ENCODE measurements at regions not wholly inside any gene's neighbourhood (a gene's known extent, or its start where the extent isn't known, plus 50 kb on each side); places are given as distances from the start of the nearest gene placed in this dataset.

DNA sequence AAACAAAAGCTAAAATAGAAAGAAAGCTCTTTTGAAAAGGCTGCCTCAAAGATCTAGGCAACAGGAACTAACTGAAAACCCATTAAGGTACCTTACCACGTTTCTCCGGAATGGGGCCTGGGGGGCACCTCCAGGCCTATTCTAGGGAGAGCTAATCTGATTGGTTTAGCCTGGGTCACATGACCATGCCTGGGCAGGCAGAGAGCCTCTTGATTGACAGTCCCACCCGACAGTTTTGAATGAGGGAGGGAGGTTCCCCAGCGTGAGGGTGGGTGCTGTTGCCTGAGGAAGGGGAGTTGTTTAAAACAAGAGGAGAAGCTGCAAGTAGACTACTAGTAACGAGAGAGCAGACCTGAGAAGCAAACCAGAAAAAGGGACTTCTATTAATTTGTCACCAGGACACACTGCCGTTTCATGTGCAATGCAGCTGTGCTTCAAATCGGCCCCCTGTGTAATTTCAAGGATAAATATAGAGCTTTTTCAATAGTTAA is 143.4 kb upstream of the HS3ST2 start:
- Histone ChIP-seq H3K4me1 (ENCODE audit: low read depth, poor library complexity, severe bottlenecking) (no peaks in the 10 kb centered on the region), H3K4me2 (no peak overlapping the region), H3K27ac (no peak overlapping the region), H4K20me1 (ENCODE audit: insufficient read depth) (no peaks in the 10 kb centered on the region), H3K4me3 (IDR thresholded peaks at IDR 0.05; ENCODE audit: insufficient read depth, low read depth, low read length) (no peak overlapping the region), H3K79me2 (ENCODE audit: insufficient read depth, low read depth) (no peaks in the 10 kb centered on the region), H3K27me3 (ENCODE audit: insufficient read depth, low read depth) (no peaks in the 10 kb centered on the region), H3K9ac (no peak overlapping the region), H3K36me3 (ENCODE audit: insufficient read depth) (no peaks in the 10 kb centered on the region), H2AFZ (ENCODE audit: low read depth) (no peak overlapping the region)
- TF ChIP-seq, protein P1, sequence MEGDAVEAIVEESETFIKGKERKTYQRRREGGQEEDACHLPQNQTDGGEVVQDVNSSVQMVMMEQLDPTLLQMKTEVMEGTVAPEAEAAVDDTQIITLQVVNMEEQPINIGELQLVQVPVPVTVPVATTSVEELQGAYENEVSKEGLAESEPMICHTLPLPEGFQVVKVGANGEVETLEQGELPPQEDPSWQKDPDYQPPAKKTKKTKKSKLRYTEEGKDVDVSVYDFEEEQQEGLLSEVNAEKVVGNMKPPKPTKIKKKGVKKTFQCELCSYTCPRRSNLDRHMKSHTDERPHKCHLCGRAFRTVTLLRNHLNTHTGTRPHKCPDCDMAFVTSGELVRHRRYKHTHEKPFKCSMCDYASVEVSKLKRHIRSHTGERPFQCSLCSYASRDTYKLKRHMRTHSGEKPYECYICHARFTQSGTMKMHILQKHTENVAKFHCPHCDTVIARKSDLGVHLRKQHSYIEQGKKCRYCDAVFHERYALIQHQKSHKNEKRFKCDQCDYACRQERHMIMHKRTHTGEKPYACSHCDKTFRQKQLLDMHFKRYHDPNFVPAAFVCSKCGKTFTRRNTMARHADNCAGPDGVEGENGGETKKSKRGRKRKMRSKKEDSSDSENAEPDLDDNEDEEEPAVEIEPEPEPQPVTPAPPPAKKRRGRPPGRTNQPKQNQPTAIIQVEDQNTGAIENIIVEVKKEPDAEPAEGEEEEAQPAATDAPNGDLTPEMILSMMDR (conservative IDR thresholded peaks at IDR 0.05; ENCODE audit: low read depth, low read length): no peak

DNA sequence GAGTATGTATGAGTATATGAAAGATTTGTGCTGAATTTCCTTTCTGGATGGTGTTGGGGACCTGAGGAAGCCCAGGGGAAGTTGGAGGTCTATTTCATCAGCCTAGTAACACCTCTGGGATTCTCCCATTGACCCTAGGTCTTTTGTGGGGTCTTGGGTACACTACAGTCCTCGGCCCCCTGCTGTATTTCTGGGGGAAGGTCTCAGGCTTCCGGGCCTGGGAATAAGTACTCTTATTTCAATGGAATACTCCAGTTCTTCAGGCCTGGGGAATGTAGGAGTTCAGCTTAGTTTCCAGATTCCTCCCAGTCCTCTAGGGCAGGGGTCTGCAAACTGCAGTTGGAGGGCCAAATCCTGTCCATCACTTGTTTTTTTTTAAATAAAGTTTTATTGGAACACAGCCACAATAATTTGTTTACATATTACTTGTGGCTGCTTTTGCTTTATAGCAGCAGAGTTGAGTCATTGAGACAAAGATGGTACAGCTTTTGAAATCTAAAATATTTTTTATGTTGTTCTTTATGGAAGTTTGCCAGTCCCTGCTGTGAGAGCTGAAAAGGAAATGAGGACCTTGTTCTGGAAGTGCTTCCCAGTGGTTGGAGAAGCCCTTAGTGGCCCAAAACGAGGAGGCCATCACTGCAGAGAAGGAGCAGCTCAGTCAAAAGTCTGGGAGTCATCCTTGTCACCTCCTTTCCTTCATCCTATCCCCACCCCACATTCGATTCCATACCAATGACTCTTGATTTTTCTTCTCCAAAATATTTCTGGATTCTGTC is 142.5 kb upstream of the HS3ST2 start:
- TF ChIP-seq, protein P1 (conservative IDR thresholded peaks at IDR 0.05; ENCODE audit: low read depth, low read length): no peak
- no peak overlapping the region for H3K4me2 ChIP-seq
- no peaks in the 10 kb centered on the region for H3K79me2 ChIP-seq (ENCODE audit: insufficient read depth, low read depth)
- H4K20me1 ChIP-seq (ENCODE audit: insufficient read depth): no peaks in the 10 kb centered on the region
- H2AFZ ChIP-seq (ENCODE audit: low read depth): no peak overlapping the region
- H3K27me3 ChIP-seq (ENCODE audit: insufficient read depth, low read depth): no peaks in the 10 kb centered on the region
- no peak overlapping the region for H3K4me3 ChIP-seq (IDR thresholded peaks at IDR 0.05; ENCODE audit: insufficient read depth, low read depth, low read length)
- H3K27ac ChIP-seq: no peak overlapping the region
- no peak overlapping the region for H3K9ac ChIP-seq
- H3K4me1 ChIP-seq (ENCODE audit: low read depth, poor library complexity, severe bottlenecking): no peaks in the 10 kb centered on the region
- H3K36me3 ChIP-seq (ENCODE audit: insufficient read depth): no peaks in the 10 kb centered on the region

DNA sequence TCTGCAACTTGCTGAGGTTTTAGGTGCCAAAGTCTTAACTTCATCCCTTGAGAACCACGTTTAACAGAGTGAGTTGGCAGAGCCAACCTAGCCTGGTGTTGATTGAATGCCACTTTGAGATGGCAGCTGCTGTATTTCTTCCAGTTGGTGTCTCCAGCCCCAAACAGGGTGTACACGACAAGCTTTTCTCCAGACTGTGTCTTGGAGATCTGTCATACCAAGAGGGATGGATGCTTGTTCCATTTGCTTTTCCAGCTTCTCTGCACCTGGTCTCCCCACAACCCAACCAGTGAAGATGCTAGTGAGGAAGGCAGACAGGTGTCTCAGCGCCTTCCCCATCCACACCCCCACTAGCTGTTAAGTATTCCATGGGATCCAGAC is 141.1 kb upstream of the HS3ST2 start:
- Histone ChIP-seq H3K4me2 (no peak overlapping the region), H3K4me1 (ENCODE audit: low read depth, poor library complexity, severe bottlenecking) (no peaks in the 10 kb centered on the region), H3K9ac (no peak overlapping the region), H3K79me2 (ENCODE audit: insufficient read depth, low read depth) (no peaks in the 10 kb centered on the region), H3K4me3 (IDR thresholded peaks at IDR 0.05; ENCODE audit: insufficient read depth, low read depth, low read length) (no peak overlapping the region), H3K36me3 (ENCODE audit: insufficient read depth) (no peaks in the 10 kb centered on the region), H2AFZ (ENCODE audit: low read depth) (no peak overlapping the region), H3K27ac (no peak overlapping the region), H4K20me1 (ENCODE audit: insufficient read depth) (no peaks in the 10 kb centered on the region), H3K27me3 (ENCODE audit: insufficient read depth, low read depth) (no peaks in the 10 kb centered on the region)
- TF ChIP-seq, protein P1 (conservative IDR thresholded peaks at IDR 0.05; ENCODE audit: low read depth, low read length): no peak

DNA sequence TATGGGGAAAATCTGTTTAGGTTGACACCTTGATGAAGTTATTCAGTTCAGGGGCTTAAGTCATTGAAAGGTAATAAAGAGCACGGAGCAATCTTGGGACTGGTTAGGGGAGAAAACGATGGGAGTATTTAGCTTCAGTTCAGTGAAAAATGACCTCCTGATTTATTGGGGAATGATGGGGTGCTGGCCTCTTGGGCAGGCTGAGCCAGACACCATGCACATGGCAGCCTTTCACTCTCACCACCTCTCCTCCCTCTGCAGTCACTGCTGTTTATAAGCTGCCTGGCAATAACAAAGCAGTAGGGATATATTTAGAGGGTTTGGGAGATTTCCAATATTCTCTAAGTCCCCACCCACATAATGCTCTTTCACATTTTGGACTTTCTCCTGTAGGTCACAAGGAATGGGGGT is 140.5 kb upstream of the HS3ST2 start:
- H3K27me3 ChIP-seq (ENCODE audit: insufficient read depth, low read depth): no peaks in the 10 kb centered on the region

More for the DNA sequence above, 140.5 kb upstream of the HS3ST2 start:
- no peak overlapping the region for H3K4me3 ChIP-seq (IDR thresholded peaks at IDR 0.05; ENCODE audit: insufficient read depth, low read depth, low read length)
- no peak overlapping the region for H2AFZ ChIP-seq (ENCODE audit: low read depth)
- H4K20me1 ChIP-seq (ENCODE audit: insufficient read depth): no peaks in the 10 kb centered on the region
- no peak overlapping the region for H3K4me2 ChIP-seq
- TF ChIP-seq, protein P1 (conservative IDR thresholded peaks at IDR 0.05; ENCODE audit: low read depth, low read length): no peak
- no peak overlapping the region for H3K27ac ChIP-seq
- no peak overlapping the region for H3K9ac ChIP-seq
- H3K36me3 ChIP-seq (ENCODE audit: insufficient read depth): no peaks in the 10 kb centered on the region
- no peaks in the 10 kb centered on the region for H3K79me2 ChIP-seq (ENCODE audit: insufficient read depth, low read depth)
- H3K4me1 ChIP-seq (ENCODE audit: low read depth, poor library complexity, severe bottlenecking): no peaks in the 10 kb centered on the region

All from KMS-11 (cell line).